Keratinocyte (primary cell): ENCODE measurements at regions not wholly inside any gene's neighbourhood (a gene's known extent, or its start where the extent isn't known, plus 50 kb on each side); places are given as distances from the start of the nearest gene placed in this dataset.
"Not testable (repeated sequence)": the region's sequence is repeated elsewhere in the genome, so short reads cannot be mapped to it uniquely, and the experiment has no call there.

Experiments
- DNase-seq: peaks from one replicate; pipeline ENCODE4 v3.0.0-alpha.2; 2011; ENCODE audit warnings: low read depth, missing footprints, low spot score
- FAIRE-seq: peaks from 2 replicates; lab custom pipeline; 2011; peaks lifted over from hg19 to GRCh38; lab: Jason Lieb, UNC
- H2AFZ ChIP-seq: 2 replicates; pipeline ENCODE4 v1.6.0; 2012; ENCODE audit warnings: low read length, control low read depth, inconsistent platforms; ENCODE audit not compliant: control insufficient read depth
- H3K27ac ChIP-seq: 2 replicates; pipeline ENCODE4 v1.5.1; 2011; ENCODE audit warnings: low read length; ENCODE audit not compliant: control insufficient read depth, insufficient read depth
- H3K27me3 ChIP-seq: 3 replicates; pipeline ENCODE4 v1.6.0; 2011; ENCODE audit warnings: low read length; ENCODE audit not compliant: control insufficient read depth, insufficient read depth; ENCODE audit errors: extremely low read depth
- H3K36me3 ChIP-seq, 2 experiments: 2 replicates in 1 of 2; 3 replicates in 1 of 2; pipeline ENCODE4 v1.5.1; 2011; ENCODE audit warnings: low read length in 2 of 2, mild to moderate bottlenecking in 1 of 2; ENCODE audit not compliant: control insufficient read depth in 2 of 2, insufficient read depth in 2 of 2; ENCODE audit errors: extremely low read depth in 1 of 2
- H3K4me1 ChIP-seq: 3 replicates; pipeline ENCODE4 v1.5.1; 2011; ENCODE audit warnings: low read length; ENCODE audit not compliant: control insufficient read depth, insufficient read depth; ENCODE audit errors: extremely low read depth
- H3K4me2 ChIP-seq: 3 replicates; pipeline ENCODE4 v1.6.0; 2011; ENCODE audit warnings: low read depth, low read length; ENCODE audit not compliant: control insufficient read depth, insufficient read depth; ENCODE audit errors: extremely low read depth
- H3K4me3 ChIP-seq, 3 experiments: fragments of 200-600 bp in 1 of 3; sonication (generic) in 1 of 3; 2 replicates in 2 of 3; 3 replicates in 1 of 3; pipeline ENCODE4 v1.5.1; 2011 to 2016; ENCODE audit warnings: low read length in 3 of 3, mild to moderate bottlenecking in 3 of 3, control low read depth in 2 of 3, inconsistent platforms in 1 of 3, low read depth in 1 of 3, mixed read lengths in 1 of 3, mixed run types in 1 of 3, moderate library complexity in 1 of 3; ENCODE audit not compliant: control insufficient read depth in 2 of 3, insufficient read depth in 2 of 3; ENCODE audit errors: extremely low read depth in 1 of 3
- H3K79me2 ChIP-seq: 2 replicates; pipeline ENCODE4 v1.6.0; 2012; ENCODE audit warnings: low read length; ENCODE audit not compliant: control insufficient read depth, insufficient read depth
- H3K9ac ChIP-seq: 3 replicates; pipeline ENCODE4 v1.6.0; 2011; ENCODE audit warnings: low read length; ENCODE audit not compliant: control insufficient read depth, insufficient read depth; ENCODE audit errors: extremely low read depth
- H3K9me1 ChIP-seq: 3 replicates; pipeline ENCODE4 v1.6.0; 2011; ENCODE audit warnings: low read length; ENCODE audit not compliant: control insufficient read depth, insufficient read depth; ENCODE audit errors: extremely low read depth
- H3K9me3 ChIP-seq: 2 replicates; pipeline ENCODE4 v1.5.1; 2012; ENCODE audit warnings: low read depth, low read length; ENCODE audit not compliant: control insufficient read depth
- H4K20me1 ChIP-seq: 3 replicates; pipeline ENCODE4 v1.6.0; 2011; ENCODE audit warnings: low read length; ENCODE audit not compliant: control insufficient read depth, insufficient read depth; ENCODE audit errors: extremely low read depth
- EZH2 ChIP-seq: IDR thresholded peaks from one replicate; pipeline ENCODE4 v1.6.1; 2012; ENCODE audit warnings: inconsistent platforms, mild to moderate bottlenecking, low read length, moderate library complexity
- dilution Hi-C: fragments of 300-500 bp; cut with MboI; formaldehyde crosslinking; loops from one replicate; pipeline ENCODE4 v1.7.0; 2020; ENCODE audit warnings: low sequenced_read_pairs; ENCODE audit not compliant: extremely low pct_ligation_motif_present
- TF ChIP-seq, protein P1 (sequence below), 3 experiments: IDR thresholded peaks in 1 of 3; conservative IDR thresholded peaks in 1 of 3; optimal IDR thresholded peaks in 1 of 3; 2 replicates in 2 of 3; 3 replicates in 1 of 3; pipeline versions ENCODE3 to v1.5.1; 2011; ENCODE audit warnings: low read length in 3 of 3, mild to moderate bottlenecking in 3 of 3, moderate library complexity in 2 of 3, control low read depth in 1 of 3, inconsistent platforms in 1 of 3; ENCODE audit not compliant: insufficient read depth in 2 of 3; ENCODE audit errors: extremely low read depth in 1 of 3

DNA sequence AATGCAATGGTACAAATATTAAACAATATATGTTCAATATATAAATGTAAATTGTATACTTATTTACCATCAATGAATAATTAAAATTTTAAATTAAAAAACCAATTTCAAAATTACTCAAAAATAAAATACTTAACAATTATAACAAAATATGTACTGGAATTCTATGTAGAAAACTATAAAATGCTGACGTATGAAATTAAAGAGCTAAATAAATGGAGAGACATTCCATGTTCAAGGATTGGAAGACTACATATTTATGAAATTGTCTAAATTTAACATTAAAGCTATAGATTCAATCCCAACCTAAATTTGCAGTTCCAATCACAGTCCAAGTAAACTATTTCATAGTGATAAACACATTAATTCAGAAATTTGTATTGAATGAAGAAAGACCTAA lies 1522.4 kb downstream of the SI start:
- Histone ChIP-seq H2AFZ (no peak overlapping the region), H3K9me3 (no peaks in the 10 kb centered on the region), H3K9ac (no peak overlapping the region), H3K27ac (no peak overlapping the region), H3K4me2 (no peak overlapping the region), H3K9me1 (no peaks in the 10 kb centered on the region), H3K4me1 (no peaks in the 10 kb centered on the region), H3K79me2 (no peaks in the 10 kb centered on the region), H4K20me1 (no peaks in the 10 kb centered on the region), H3K36me3 (no peaks in the 10 kb centered on the region), H3K4me3 (no peak overlapping the region), H3K27me3 (no peaks in the 10 kb centered on the region)
- FAIRE-seq = no peak
- TF ChIP-seq EZH2 = no peak
- TF ChIP-seq, protein P1, sequence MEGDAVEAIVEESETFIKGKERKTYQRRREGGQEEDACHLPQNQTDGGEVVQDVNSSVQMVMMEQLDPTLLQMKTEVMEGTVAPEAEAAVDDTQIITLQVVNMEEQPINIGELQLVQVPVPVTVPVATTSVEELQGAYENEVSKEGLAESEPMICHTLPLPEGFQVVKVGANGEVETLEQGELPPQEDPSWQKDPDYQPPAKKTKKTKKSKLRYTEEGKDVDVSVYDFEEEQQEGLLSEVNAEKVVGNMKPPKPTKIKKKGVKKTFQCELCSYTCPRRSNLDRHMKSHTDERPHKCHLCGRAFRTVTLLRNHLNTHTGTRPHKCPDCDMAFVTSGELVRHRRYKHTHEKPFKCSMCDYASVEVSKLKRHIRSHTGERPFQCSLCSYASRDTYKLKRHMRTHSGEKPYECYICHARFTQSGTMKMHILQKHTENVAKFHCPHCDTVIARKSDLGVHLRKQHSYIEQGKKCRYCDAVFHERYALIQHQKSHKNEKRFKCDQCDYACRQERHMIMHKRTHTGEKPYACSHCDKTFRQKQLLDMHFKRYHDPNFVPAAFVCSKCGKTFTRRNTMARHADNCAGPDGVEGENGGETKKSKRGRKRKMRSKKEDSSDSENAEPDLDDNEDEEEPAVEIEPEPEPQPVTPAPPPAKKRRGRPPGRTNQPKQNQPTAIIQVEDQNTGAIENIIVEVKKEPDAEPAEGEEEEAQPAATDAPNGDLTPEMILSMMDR (optimal IDR thresholded peaks at IDR 0.05 in 1 of 3, IDR thresholded peaks at IDR 0.05 in 1 of 3, conservative IDR thresholded peaks at IDR 0.05 in 1 of 3; ENCODE audit: extremely low read depth in 1 of 3, insufficient read depth in 2 of 3, low read length in 3 of 3) = no peak
- dilution Hi-C loops = no loop called here
- DNase-seq = no peak

DNA sequence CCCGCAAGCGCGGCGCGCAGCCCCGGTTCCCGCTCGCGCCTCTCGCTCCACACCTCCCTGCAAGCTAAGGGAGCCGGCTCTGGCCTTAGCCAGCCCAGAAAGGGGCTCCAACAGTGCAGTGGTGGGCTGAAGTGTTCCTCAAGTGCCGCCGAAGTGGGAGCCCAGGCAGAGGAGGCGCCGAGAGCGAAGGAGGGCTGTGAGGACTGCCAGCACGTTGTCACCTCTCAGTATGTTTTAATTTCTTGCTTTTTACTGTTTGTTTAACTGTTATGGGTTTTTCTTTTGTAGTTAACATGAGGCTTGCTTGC lies 1525.7 kb downstream of the SI start:
- Histone ChIP-seq H2AFZ (no peak overlapping the region), H3K27me3 (no peaks in the 10 kb centered on the region), H3K9ac (no peak overlapping the region), H3K4me2 (no peak overlapping the region), H3K36me3 (no peaks in the 10 kb centered on the region), H3K27ac (no peak overlapping the region), H4K20me1 (no peaks in the 10 kb centered on the region), H3K4me1 (no peaks in the 10 kb centered on the region), H3K9me3 (no peaks in the 10 kb centered on the region), H3K4me3 (no peak overlapping the region), H3K79me2 (no peaks in the 10 kb centered on the region), H3K9me1 (no peaks in the 10 kb centered on the region)
- no peak for DNase-seq
- TF ChIP-seq, protein P1 (optimal IDR thresholded peaks at IDR 0.05 in 1 of 3, IDR thresholded peaks at IDR 0.05 in 1 of 3, conservative IDR thresholded peaks at IDR 0.05 in 1 of 3; ENCODE audit: extremely low read depth in 1 of 3, insufficient read depth in 2 of 3, low read length in 3 of 3) = no peak
- TF ChIP-seq EZH2 = no peak
- dilution Hi-C loops = no loop called here
- no peak for FAIRE-seq

DNA sequence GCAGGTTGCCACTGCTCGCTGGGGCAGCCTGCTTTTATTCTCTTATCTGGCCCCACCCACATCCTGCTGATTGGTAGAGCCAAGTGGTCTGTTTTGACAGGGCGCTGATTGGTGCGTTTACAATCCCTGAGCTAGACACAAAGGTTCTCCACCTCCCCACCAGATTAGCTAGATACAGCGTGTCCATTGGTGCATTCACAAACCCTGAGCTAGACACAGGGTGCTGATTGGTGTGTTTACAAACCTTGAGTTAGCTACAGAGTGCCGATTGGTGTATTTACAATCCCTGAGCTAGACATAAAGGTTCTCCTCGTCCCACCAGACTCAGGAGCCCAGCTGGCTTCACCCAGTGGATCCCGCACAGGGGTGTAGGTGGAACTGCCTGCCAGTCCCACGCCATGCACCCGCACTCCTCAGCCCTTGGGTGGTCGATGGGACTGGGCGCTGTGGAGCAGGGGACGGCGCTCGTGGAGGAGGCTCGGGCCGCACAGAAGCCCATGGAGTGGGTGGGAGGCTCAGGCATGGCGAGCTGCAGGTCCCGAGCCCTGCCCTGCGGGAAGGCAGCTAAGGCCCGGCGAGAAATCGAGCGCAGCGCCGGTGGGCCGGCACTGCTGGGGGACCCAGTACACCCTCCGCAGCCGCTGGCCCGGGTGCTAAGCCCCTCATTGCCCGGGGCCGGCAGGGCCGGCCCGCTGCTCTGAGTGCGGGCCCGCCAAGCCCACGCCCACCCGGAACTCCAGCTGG lies 1526.2 kb downstream of the SI start:
- FAIRE-seq, H3K27me3 ChIP-seq, H3K79me2 ChIP-seq, H2AFZ ChIP-seq, H3K4me3 ChIP-seq, H3K4me1 ChIP-seq, H4K20me1 ChIP-seq, DNase-seq, H3K9ac ChIP-seq, dilution Hi-C loops, H3K36me3 ChIP-seq, H3K27ac ChIP-seq, H3K9me1 ChIP-seq, H3K9me3 ChIP-seq, H3K4me2 ChIP-seq: not testable (repeated sequence)
